ENCODE measurements at regions not wholly inside any gene's neighbourhood (a gene's known extent, or its start where the extent isn't known, plus 50 kb on each side); places are given as distances from the start of the nearest gene placed in this dataset.

- no peak for DNase-seq
Measured at GRCh38 chr12:24721191-24721590, 227.7 kb downstream of the BCAT1 start.

GRCh38 chr12:24719293-24719721 is 229.6 kb downstream of the BCAT1 start:
- DNase-seq = peak; percentile 17 to 28

GRCh38 chr12:24718617-24719016 is 230.3 kb downstream of the BCAT1 start:
- DNase-seq = no peak

DNA sequence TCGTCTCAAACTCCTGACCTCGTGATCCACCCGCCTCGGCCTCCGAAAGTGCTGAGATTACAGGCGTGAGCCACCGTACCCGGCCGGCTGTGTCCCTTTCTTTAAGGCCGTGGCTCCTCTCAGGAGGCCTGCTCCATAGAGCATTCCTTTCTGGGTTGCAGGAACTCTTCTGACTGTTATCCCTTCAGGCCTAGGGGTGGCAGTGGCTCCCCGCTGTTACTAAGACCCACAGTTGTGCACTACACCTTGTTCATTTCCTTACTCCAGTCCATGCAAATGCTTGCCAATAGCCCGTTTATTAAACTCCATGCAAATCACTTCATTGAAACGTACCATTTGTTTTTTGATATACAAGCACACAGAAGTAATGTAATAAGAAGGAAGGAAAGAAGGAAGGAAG is 234.7 kb downstream of the BCAT1 start:
- no peak for DNase-seq

- no peak for DNase-seq
Measured at GRCh38 chr12:24711056-24712008, 237.6 kb downstream of the BCAT1 start.

- no peak for DNase-seq
Measured at GRCh38 chr12:24709216-24709615, 239.7 kb downstream of the BCAT1 start.

- DNase-seq = no peak
Measured at GRCh38 chr12:24708718-24709117, 240.2 kb downstream of the BCAT1 start.

DNA sequence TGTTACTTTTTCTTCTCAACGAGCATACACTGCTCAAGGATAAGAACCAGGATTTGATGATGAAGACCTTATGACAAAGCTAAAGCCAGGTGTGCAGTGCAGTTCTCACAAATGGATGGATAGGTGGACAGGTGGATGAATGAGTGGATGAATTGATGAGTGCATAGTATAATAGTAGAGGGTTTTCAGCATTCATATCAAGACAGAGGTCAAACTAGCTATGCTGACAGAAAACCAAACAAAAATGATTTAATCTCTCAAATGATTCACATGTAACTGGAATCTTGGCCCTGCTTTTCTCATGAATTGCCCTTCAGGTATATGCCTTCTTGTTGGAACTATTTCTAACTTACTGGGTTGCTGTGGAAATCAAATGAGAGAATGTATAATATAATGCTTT is 240.9 kb downstream of the BCAT1 start:
- no peak for DNase-seq

DNA sequence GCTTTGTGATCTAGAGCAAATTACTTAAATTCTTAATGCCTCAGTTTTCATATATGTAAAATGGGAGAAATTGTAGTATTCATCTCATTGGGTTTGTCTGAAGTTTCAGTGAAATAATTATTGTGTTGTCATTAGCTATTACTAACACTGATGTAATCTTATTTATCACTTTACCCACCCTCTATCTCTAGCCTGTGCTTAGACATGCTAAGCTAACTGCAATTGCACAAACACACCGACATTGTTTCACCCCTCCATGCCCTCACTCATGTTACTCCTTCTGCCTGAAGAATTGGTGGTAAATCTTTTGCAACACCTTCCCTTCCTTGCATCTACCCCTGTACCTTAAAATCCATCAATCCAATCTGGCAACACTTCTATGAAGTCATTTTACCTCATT is 241.6 kb downstream of the BCAT1 start:
- no peak for DNase-seq

DNA sequence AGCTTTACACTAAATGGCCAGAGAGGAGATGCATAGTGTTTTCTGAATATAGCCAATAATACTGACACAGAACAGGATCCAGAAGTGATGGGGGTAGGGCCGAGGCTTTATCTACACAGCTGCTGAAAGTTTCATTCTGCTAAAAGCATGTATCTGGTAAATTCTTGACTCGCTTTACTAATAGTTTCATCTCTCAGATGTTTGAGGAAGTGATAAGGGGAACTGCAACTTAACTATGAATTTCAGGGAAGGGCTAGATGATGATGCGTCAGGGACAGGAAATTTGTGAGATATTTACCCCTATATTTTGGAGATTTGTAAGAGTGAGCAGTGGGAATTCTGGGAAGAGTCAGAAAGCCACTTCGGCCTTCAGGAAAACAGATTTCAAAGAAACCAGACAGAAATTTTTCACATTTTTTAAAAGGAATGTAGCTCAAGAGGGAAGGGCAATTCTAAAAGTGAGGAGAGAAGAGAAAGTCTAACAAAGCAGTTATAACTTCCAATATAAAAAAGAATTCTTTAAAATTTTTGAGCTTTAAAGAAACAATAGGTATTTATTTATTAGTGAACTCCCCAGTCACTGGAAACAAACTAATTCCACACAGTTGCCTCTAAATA is 243.1 kb downstream of the BCAT1 start:
- no peak for DNase-seq

DNA sequence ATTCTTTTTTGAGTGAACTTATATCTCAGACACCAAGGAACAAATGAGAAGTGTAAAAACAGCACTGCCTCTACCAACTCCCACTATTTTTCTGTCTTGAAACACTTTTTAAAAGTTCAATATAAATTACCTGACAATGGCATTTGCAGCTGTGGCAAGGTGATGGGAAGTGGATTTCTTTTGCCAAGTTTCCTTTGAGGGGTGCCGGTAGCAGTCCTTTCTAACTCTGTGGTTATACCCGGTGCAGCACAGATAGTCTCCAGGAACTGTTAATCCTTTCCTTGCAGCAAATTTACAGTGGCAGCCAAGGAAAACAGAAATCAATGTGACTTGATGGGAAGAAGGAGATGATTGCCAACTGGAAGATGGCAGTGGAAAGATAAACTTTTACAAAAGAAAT is 243.7 kb downstream of the BCAT1 start:
- DNase-seq = no peak

DNA sequence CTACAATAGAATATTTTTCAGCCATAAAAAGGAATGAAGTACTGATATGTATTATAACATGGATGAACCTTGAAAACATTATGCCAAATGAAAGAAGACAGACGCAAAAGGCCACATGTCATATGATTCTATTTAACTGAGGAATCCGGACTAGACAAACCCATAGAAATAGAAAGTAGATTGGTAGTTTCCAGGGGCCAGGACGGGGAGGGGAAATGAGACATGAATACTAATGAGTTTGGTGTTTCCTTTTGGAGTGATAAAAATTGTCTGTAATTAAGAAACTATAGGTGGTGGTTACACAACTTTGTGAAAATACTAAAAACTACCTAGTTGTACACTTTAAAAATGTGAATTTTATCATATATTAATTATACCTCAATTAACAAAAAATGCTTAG is 247.6 kb downstream of the BCAT1 start:
- DNase-seq = no peak

- DNase-seq = no peak
Measured at GRCh38 chr12:24698972-24699371, 249.9 kb downstream of the BCAT1 start.

GRCh38 chr12:24697769-24698168 is 251.1 kb downstream of the BCAT1 start:
- DNase-seq = no peak

DNA sequence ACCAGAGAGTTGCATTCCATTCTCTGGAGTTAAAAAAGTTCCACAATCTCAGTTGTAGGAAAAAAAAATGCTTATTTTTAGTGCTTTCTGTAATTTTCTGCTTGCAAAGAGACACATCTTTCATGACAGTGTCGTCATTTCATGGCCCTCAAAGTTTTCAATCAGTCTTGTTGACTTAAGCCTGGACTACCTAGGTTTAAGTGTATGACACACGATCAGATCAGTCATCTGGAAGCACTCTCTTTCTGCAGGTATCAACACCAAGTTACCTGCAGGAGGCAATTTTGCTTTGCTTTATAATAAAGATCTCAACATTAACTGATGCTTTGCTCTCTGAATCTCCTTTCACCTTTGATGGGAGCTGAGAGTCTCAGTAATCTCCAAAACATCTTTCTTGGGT is 251.6 kb downstream of the BCAT1 start:
- no peak for DNase-seq

DNA sequence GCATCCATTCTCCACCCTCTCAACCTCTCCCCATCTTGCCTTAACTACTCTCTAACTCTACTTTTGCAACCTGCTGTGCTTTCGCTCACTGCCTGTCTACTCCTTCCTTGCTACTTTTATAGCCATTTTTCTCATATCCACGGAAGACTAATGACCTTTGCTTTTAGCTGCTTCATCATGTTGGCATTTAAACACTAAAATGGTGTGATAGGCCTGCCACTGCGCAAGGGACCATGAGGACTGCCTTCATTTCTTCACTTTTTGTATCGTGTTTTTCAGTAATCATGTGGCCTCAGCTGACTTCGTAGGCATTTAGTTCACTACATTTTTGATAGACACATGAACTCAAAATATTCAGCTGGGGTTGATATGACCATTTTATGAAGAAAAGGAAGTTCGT is 252.1 kb downstream of the BCAT1 start:
- no peak for DNase-seq

GRCh38 chr12:24695657-24696329 is 253.1 kb downstream of the BCAT1 start:
- no peak for DNase-seq

GRCh38 chr12:24695103-24695502 is 253.8 kb downstream of the BCAT1 start:
- no peak for DNase-seq

GRCh38 chr12:24688601-24689000 is 260.3 kb downstream of the BCAT1 start:
- DNase-seq = no peak

GRCh38 chr12:24681570-24681969 is 267.3 kb downstream of the BCAT1 start:
- DNase-seq = no peak

DNA sequence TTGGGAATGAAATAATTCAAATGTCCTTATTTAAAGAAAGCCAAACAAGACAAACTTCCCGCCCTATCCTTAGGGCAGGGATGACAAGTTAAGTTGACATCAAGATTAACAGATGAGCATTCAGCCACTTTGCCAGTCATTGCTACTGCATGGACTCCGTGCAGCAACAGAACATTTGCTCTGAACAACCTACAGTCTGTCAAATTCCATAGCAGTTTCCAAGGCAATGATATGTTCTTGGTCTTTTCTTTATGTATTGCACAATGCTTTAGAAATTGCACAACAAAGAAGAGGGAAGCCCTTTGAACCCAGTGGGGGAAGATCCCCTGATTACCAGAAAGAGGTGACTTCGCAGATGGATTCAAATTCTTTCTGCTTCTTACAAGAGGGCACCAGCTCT is 269.8 kb downstream of the BCAT1 start:
- DNase-seq = no peak

- no peak for DNase-seq
Measured at GRCh38 chr12:24678436-24678835, 270.5 kb downstream of the BCAT1 start.

DNA sequence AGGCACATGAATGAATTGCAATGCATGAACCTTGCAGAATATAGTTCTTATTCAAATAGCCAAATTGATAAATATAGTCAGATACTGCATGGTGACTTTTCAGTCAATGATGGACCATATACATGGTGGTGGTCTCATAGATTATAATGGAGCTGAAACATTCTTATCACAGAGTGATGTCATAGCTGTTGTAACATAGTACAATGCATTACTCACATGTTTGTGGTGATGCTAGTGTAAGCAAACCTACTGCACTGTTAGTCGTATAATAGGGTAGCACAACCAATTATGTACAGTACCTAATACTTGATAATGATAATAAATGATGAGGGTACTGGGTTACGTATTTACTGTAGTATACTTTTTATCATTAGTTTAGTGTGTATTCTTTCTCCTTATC is 280.3 kb downstream of the BCAT1 start:
- DNase-seq = no peak

Data from bone marrow (tissue), 2 donors.